K562 (cell line): ENCODE measurements at regions not wholly inside any gene's neighbourhood (a gene's known extent, or its start where the extent isn't known, plus 50 kb on each side); places are given as distances from the start of the nearest gene placed in this dataset.
"Not testable (repeated sequence)": the region's sequence is repeated elsewhere in the genome, so short reads cannot be mapped to it uniquely, and the experiment has no call there.

ENCODE experiments used
- ATAC-seq: fragments of 200-7000 bp; cut with Tn5 transposase; 3 replicates; pipeline ENCODE4 v1.9.1; 2020; ENCODE audit warnings: moderate library complexity
- BruUV-seq: library from RNA; stranded (reverse); fragments of 400-500 nt; replicated peaks from 2 replicates; lab custom pipeline; 2021; lab: Mats Ljungman, UMichigan
- CTCF ChIA-PET: fragments of 300-600 bp; formaldehyde crosslinking; extraction: SDS; loops from one replicate; lab custom pipeline; 2021; ENCODE audit warnings: low intra/inter-chr PET ratio; lab: Yijun Ruan, JAX
- POLR2A ChIA-PET: fragments of 300-600, 350-650 bp; sonication (Branson Sonifier 250); formaldehyde crosslinking; extraction: SDS; loops from one replicate; lab custom pipeline; 2021; ENCODE audit warnings: antibody characterized with exemption, inconsistent platforms; lab: Yijun Ruan, JAX
- DNase-seq, 4 experiments: peaks; one replicate each; pipeline versions ENCODE4 v3.0.0 to v3.0.0-alpha.2; 2011 to 2018; ENCODE audit warnings: low spot score in 3 of 4, mixed read lengths in 3 of 4; ENCODE audit errors: extremely low read depth in 1 of 4
- FAIRE-seq: peaks from 2 replicates; lab custom pipeline; 2011; peaks lifted over from hg19 to GRCh38; lab: Jason Lieb, UNC
- H2AFZ ChIP-seq: 2 replicates; pipeline ENCODE4 v1.6.0; 2011; ENCODE audit warnings: low read depth, low read length, control low read depth, inconsistent platforms
- H3K27ac ChIP-seq: fragments of 200-600 bp; 3 replicates; pipeline ENCODE4 v1.8.0; 2011; ENCODE audit warnings: low read depth, mild to moderate bottlenecking, control low read depth, inconsistent platforms, low read length, moderate library complexity, mixed read lengths; ENCODE audit errors: extremely low read depth
- H3K27me3 ChIP-seq, 2 experiments: fragments of 300-600 bp in 1 of 2; 2 replicates in 1 of 2; 3 replicates in 1 of 2; pipeline versions ENCODE4 v1.6.0 to v1.8.0; 2011; ENCODE audit warnings: inconsistent platforms in 2 of 2, low read length in 2 of 2, mild to moderate bottlenecking in 1 of 2, mixed read lengths in 1 of 2, moderate library complexity in 1 of 2; ENCODE audit not compliant: control insufficient read depth in 2 of 2, insufficient read depth in 2 of 2
- H3K36me3 ChIP-seq: fragments of 300-600 bp; 3 replicates; pipeline ENCODE4 v1.8.0; 2011; ENCODE audit warnings: mild to moderate bottlenecking, low read length, inconsistent platforms; ENCODE audit not compliant: control insufficient read depth, insufficient read depth
- H3K4me1 ChIP-seq, 2 experiments: fragments of 200-600 bp in 1 of 2; replicated peaks in 1 of 2; 2 replicates in 1 of 2; 3 replicates in 1 of 2; pipeline versions ENCODE4 v1.5.1 to v1.8.0; 2011; ENCODE audit warnings: inconsistent platforms in 2 of 2, low read length in 2 of 2, mild to moderate bottlenecking in 1 of 2, mixed read lengths in 1 of 2, moderate library complexity in 1 of 2; ENCODE audit not compliant: control insufficient read depth in 2 of 2, insufficient read depth in 2 of 2
- H3K4me2 ChIP-seq: 2 replicates; pipeline ENCODE4 v1.6.1; 2011; ENCODE audit warnings: low read length, control low read depth, inconsistent platforms, mixed read lengths; ENCODE audit not compliant: insufficient read depth
- H3K4me3 ChIP-seq: fragments of 200-600 bp; sonication (generic), shearing (Covaris generic); 2 replicates; pipeline ENCODE4 v1.5.1; 2016; ENCODE audit warnings: control low read depth, inconsistent platforms
- H3K79me2 ChIP-seq: fragments of 200-600 bp; 3 replicates; pipeline ENCODE4 v1.8.0; 2011; ENCODE audit warnings: low read length, inconsistent platforms; ENCODE audit not compliant: control insufficient read depth, insufficient read depth
- H3K9ac ChIP-seq, 2 experiments: 2 replicates each; pipeline versions ENCODE4 v1.6.0 to v1.6.1; 2011; ENCODE audit warnings: low read depth in 2 of 2, low read length in 2 of 2, control low read depth in 1 of 2, inconsistent platforms in 1 of 2, mild to moderate bottlenecking in 1 of 2, mixed read lengths in 1 of 2; ENCODE audit not compliant: insufficient read depth in 1 of 2
- H3K9me1 ChIP-seq: one replicate; pipeline ENCODE4 v1.6.0; 2011; ENCODE audit warnings: inconsistent platforms, mild to moderate bottlenecking, low read length, moderate library complexity; ENCODE audit not compliant: control insufficient read depth, insufficient read depth
- H3K9me3 ChIP-seq: replicated peaks from 2 replicates; pipeline ENCODE4 v1.5.1; 2011; ENCODE audit warnings: low read depth, low read length, inconsistent platforms; ENCODE audit not compliant: control insufficient read depth, insufficient read depth
- H4K20me1 ChIP-seq: replicated peaks from 2 replicates; pipeline ENCODE4 v1.6.1; 2011; ENCODE audit warnings: low read length, inconsistent platforms, mixed read lengths; ENCODE audit not compliant: control insufficient read depth, insufficient read depth
- CHAMP1 ChIP-seq: fragments of 450-650 bp; IDR thresholded peaks from 2 replicates; pipeline ENCODE4 v1.6.1; 2016; ENCODE audit warnings: mild to moderate bottlenecking
- RAD51 ChIP-seq: fragments of 450-650 bp; IDR thresholded peaks from 2 replicates; pipeline ENCODE4 v1.7.1; 2016; ENCODE audit warnings: low read depth, mild to moderate bottlenecking, borderline replicate concordance
- TAF9B ChIP-seq: fragments of 450-650 bp; IDR thresholded peaks from 2 replicates; pipeline ENCODE4 v1.6.1; 2018; ENCODE audit warnings: mild to moderate bottlenecking; ENCODE audit not compliant: partially characterized antibody
- ZFP36 ChIP-seq: fragments of 150-350 bp; IDR thresholded peaks from 2 replicates; pipeline ENCODE4 v1.6.1; 2018; ENCODE audit warnings: low read length, low read depth; ENCODE audit not compliant: partially characterized antibody
- ZNF407 ChIP-seq: fragments of 450-650 bp; IDR thresholded peaks from 2 replicates; pipeline ENCODE4 v1.6.1; 2016; ENCODE audit warnings: low read depth
- WGBS: fragments of 100-300 bp; shearing (Covaris generic); methylation state at CpG from one replicate; pipeline ENCODE4 v1.1.6; 2016; ENCODE audit warnings: low coverage, mixed read lengths; ENCODE audit not compliant: insufficient coverage; ENCODE audit errors: missing lambda C conversion rate; 5-methylcytosine and 5-hydroxymethylcytosine counted together
- in situ Hi-C: fragments of 300-500 bp; cut with MboI; formaldehyde crosslinking; loops from 4 replicates; pipeline ENCODE4 v1.15.0; 2018; ENCODE audit warnings: inconsistent platforms, mixed read lengths
- intact Hi-C: fragments of 100-400 bp; cut with micrococcal nuclease; formaldehyde crosslinking; loops from 2 replicates; pipeline ENCODE4 v1.14.2; 2022

GRCh38 chr2:44056947-44057346, 61.2 kb upstream of the LRPPRC start (continued):
- TF ChIP-seq ZNF407 (no peak), TAF9B (no peak), CHAMP1 (no peak), RAD51 (no peak), ZFP36 (no peak)

- H3K4me1 ChIP-seq, H3K4me2 ChIP-seq, H4K20me1 ChIP-seq, H3K27ac ChIP-seq, H3K9me3 ChIP-seq, CTCF ChIA-PET, H3K36me3 ChIP-seq, H3K9me1 ChIP-seq, H3K79me2 ChIP-seq, ATAC-seq, BruUV-seq, H2AFZ ChIP-seq, H3K4me3 ChIP-seq, POLR2A ChIA-PET, in situ Hi-C loops, H3K9ac ChIP-seq, FAIRE-seq, DNase-seq, intact Hi-C loops: not testable (repeated sequence)
- 0% methylated on average over 1 of the region's 1 CpG for WGBS
- H3K27me3 ChIP-seq, result peaks cover 18 to 28% of the 10 kb centered on the region in 2 experiments; a peak in 4 of 5 replicates
Observed at GRCh38 chr2:44060286-44060685, 64.5 kb upstream of the LRPPRC start.
